OCI-LY3 (cell line): ENCODE measurements at regions not wholly inside any gene's neighbourhood (a gene's known extent, or its start where the extent isn't known, plus 50 kb on each side); places are given as distances from the start of the nearest gene placed in this dataset.

ENCODE experiments used
- EZH2phosphoT487 ChIP-seq: fragments of 200-600 bp; shearing (Covaris generic); IDR thresholded peaks from 2 replicates; pipeline ENCODE4 v1.6.1; 2018; ENCODE audit warnings: antibody characterized with exemption, mixed run types, low read depth
- TF ChIP-seq, protein P1 (sequence below): fragments of 200-600, 300-600 bp; sonication (generic); IDR thresholded peaks from 2 replicates; pipeline ENCODE4 v1.5.1; 2014; ENCODE audit warnings: antibody characterized with exemption, low read length, low read depth

DNA sequence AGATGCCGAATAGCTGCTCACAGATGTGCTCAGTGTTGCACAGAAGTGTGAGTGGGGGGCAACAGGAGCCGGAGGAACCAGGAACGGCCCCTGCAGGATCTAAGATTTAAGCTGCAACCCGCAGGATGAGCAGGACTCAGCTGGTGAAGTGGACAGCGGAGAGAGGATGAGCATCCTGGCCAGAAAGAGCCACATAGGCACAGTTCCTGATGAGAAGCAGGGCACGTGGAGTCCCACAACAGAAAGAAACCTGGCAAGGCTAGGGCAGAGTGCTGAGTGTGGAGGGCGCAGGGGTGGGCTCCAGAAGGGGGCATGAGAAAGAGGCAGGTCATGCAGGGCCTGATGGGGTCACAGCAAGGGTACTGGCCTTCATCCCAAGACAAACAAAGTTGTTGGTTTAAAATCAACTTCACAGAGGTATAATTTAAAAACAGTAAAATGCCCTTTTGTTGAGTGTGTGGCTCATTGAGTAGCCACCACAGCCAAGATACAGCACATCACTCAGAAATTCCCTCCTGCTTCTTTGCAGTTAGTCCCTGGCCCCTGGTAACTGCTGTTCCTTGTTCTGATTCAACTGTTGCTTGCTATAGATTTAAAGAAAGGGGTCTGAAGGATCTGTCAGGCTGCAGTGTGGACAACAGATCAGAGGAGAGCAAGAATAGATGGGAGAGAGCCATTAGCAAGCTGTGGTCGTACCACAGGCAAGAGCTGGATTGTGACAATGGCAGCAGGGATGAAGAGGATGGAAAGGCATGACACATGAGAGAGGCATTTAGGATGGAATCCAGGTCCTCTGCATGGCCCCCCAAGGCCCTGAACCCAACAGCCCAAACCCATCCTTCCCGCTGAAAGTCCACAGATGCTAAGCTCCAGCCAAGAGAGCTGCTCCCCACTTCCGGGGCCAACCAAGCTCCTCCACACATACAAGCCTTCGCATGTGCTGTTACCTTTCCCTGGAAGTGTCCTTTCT, 53.1 kb upstream of the OSBPL3 start:
- TF ChIP-seq, protein P1, sequence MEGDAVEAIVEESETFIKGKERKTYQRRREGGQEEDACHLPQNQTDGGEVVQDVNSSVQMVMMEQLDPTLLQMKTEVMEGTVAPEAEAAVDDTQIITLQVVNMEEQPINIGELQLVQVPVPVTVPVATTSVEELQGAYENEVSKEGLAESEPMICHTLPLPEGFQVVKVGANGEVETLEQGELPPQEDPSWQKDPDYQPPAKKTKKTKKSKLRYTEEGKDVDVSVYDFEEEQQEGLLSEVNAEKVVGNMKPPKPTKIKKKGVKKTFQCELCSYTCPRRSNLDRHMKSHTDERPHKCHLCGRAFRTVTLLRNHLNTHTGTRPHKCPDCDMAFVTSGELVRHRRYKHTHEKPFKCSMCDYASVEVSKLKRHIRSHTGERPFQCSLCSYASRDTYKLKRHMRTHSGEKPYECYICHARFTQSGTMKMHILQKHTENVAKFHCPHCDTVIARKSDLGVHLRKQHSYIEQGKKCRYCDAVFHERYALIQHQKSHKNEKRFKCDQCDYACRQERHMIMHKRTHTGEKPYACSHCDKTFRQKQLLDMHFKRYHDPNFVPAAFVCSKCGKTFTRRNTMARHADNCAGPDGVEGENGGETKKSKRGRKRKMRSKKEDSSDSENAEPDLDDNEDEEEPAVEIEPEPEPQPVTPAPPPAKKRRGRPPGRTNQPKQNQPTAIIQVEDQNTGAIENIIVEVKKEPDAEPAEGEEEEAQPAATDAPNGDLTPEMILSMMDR, result no peak
- TF ChIP-seq EZH2phosphoT487, result no peak
